ENCODE measurements at regions not wholly inside any gene's neighbourhood (a gene's known extent, or its start where the extent isn't known, plus 50 kb on each side); places are given as distances from the start of the nearest gene placed in this dataset.

DNA sequence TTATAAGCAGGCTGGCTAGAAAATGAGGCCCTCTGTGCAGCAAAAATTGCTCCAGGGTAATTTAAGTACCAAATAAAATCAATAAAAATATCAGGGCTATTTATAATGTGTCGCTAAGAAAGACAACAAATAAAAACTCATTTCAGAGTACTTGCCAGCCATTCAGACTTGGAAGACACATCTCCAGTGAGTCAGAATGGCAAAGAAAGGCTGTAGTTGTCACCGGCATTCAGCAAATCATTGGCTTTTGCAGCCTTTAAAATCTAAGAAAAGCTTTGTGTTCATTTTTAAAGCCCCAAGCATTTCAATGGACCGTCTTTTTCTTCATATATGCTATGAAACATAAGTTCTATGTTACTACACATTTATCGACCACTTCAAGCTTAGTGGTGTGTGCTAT is 141.1 kb upstream of the HNMT start:
- in situ Hi-C loops (cut with HindIII; ENCODE audit: low sequenced_read_pairs) = no loop called here

DNA sequence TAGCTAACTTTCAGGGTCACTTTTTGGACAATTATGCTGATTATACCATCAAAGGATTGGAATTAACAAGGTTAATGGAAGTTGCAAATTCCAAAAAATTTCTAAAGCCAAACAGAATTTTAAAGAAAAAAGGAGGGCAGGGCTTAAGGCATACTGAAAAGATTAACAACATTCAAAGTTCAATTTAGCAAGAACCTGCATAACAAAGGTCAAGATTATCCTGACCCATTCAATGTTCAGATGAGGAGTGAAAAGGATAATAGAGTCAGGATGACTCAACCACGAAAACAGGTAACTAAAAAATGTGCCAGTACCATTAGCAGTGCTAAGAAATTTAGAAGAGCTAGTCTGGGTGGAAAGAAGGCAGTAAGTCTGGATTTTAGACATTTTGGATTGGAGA is 139.8 kb upstream of the HNMT start:
- in situ Hi-C loops (cut with HindIII; ENCODE audit: low sequenced_read_pairs) = no loop called here

GRCh38 chr2:137826373-137827372 is 137.6 kb upstream of the HNMT start:
- in situ Hi-C loops (cut with HindIII; ENCODE audit: low sequenced_read_pairs) = loop anchor here (25.0 kb wide), 1 partner anchor 1414 kb away; no protein-coding TSS in a partner anchor

GRCh38 chr2:137828624-137829023 is 135.6 kb upstream of the HNMT start:
- in situ Hi-C loops (cut with HindIII; ENCODE audit: low sequenced_read_pairs) = loop anchor here (25.0 kb wide), 1 partner anchor 1416 kb away; no protein-coding TSS in a partner anchor

- in situ Hi-C loops (cut with HindIII; ENCODE audit: low sequenced_read_pairs) = loop anchor here (25.0 kb wide), 1 partner anchor 1417 kb away; no protein-coding TSS in a partner anchor
Observed at GRCh38 chr2:137829251-137829650, 135.0 kb upstream of the HNMT start.

- in situ Hi-C loops (cut with HindIII; ENCODE audit: low sequenced_read_pairs) = loop anchor here (25.0 kb wide), 1 partner anchor 1423 kb away; no protein-coding TSS in a partner anchor
Observed at GRCh38 chr2:137834760-137835379, 129.4 kb upstream of the HNMT start.

DNA sequence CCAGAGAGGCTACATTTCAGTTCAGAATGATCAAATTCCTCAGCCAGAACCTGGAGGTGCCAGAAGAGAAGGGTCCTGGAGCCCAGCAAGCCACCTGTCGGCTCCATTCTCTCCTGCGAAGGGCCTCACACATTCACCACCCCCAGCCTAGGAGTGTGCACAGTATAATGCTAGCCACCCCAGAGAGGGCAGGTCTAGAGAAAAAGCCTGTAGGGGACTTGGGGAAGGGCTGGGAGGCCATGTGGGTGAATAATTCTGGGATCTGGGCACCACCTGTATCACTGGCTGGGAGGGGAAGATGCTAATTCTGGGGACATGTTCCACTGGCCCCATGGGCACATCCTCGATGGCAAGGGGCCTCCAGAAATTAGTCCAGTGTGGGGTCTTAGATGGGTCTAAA is 127.6 kb upstream of the HNMT start:
- in situ Hi-C loops (cut with HindIII; ENCODE audit: low sequenced_read_pairs) = loop anchor here (25.0 kb wide), 1 partner anchor 1424 kb away; no protein-coding TSS in a partner anchor

DNA sequence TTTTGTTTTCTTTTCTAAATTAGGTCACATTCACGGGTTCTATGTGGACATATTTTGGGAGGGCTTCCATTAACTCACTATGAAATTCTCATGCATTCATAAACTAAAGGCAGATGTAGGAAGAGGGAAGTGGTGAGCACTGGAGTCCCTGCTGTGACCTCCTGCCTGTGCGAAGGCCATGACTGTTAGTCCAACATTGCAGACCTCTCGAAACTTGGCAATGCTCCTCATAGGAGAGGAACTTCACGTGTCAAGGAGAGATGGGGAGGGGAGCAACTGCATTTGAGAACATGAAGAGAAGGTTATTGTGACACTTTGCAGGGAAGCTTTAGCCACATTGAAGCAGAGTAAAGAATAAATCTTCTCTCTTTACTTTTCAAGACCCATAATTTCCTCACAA is 126.4 kb upstream of the HNMT start:
- in situ Hi-C loops (cut with HindIII; ENCODE audit: low sequenced_read_pairs) = loop anchor here (25.0 kb wide), 1 partner anchor 1426 kb away; no protein-coding TSS in a partner anchor

DNA sequence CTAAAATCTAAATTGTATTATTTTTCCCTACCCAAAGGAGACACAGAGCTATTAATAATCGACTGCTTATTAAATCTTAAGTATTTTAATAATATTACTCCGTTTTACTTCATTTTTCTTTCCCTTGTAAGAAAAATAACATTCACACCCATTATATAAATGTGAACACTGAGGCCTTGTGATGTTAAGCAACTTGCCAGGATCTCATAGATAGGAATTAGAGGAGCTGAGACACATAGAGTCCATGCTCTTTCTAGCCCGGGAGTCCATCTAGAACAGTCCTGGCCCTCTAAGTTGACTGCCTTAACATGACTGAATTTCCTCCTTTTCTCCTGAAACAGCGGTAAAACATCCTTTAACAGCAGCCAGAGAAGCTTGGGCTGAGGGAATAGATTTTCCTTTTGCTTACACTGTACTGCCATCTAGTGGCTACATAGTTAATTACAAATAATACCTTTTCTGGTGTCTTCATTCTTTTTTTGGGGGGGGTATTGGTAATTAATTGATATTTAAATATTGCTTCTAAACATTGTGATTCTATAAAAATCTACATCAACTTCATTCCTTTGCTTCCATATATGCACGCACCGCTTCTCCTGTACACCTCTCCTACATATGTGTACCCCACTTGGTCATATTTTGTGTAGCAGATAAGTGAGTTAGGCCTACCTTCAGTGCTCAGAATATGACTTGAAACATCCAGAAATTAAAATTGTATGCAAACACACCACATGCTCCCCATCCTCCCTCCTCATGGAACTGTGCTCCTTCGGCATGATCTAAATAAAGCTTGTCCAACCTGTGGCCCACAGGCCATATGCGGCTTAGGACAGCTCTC is 125.8 kb upstream of the HNMT start:
- in situ Hi-C loops (cut with HindIII; ENCODE audit: low sequenced_read_pairs) = loop anchor here (25.0 kb wide), 1 partner anchor 1426 kb away; no protein-coding TSS in a partner anchor

- in situ Hi-C loops (cut with HindIII; ENCODE audit: low sequenced_read_pairs) = loop anchor here (25.0 kb wide), 1 partner anchor 1430 kb away; no protein-coding TSS in a partner anchor
Observed at GRCh38 chr2:137842430-137842829, 121.8 kb upstream of the HNMT start.

DNA sequence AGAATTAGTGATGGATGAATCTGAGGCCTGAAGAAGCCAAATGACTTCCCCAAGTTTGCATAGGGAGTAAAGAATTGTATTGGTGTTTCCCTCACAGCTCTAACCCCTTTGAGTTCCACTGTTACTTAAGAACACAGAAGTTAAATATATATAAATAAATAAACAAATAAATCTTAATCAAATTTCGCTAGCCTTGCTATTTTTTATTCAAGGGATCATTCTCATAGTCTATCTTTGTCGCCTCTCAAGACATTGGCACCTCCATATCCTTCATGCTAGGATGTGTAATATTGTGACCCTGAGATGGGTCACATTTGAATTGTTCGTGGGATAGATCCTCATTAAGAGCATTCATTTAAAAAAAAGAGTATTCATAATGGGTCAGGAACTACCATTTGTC is 121.3 kb upstream of the HNMT start:
- in situ Hi-C loops (cut with HindIII; ENCODE audit: low sequenced_read_pairs) = loop anchor here (25.0 kb wide), 1 partner anchor 1431 kb away; no protein-coding TSS in a partner anchor

GRCh38 chr2:137845422-137845821 is 118.9 kb upstream of the HNMT start:
- in situ Hi-C loops (cut with HindIII; ENCODE audit: low sequenced_read_pairs) = loop anchor here (25.0 kb wide), 1 partner anchor 1433 kb away; no protein-coding TSS in a partner anchor

GRCh38 chr2:137846993-137847392 is 117.3 kb upstream of the HNMT start:
- in situ Hi-C loops (cut with HindIII; ENCODE audit: low sequenced_read_pairs) = loop anchor here (25.0 kb wide), 1 partner anchor 1435 kb away; no protein-coding TSS in a partner anchor

GRCh38 chr2:137847443-137847842 is 116.8 kb upstream of the HNMT start:
- in situ Hi-C loops (cut with HindIII; ENCODE audit: low sequenced_read_pairs) = loop anchor here (25.0 kb wide), 1 partner anchor 1435 kb away; no protein-coding TSS in a partner anchor

DNA sequence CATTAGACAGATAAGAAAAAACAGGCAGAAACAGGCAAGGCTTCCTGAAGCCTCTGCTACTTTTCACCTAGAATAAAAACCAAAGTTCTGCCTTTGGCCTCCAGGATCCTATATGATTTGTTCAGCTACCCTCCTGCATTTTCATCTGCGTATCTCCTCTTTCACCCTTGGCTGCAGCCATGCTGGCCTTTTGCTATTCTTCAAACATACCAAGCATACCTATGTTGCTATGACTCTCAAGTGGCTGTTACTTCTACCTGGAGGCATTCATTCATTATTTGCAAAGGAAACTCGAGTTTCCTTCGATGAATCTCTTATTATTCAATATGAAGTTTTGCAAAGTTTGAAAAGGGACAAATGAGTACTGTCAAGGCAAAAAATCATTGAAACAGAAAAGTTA is 106.4 kb upstream of the HNMT start:
- in situ Hi-C loops (cut with HindIII; ENCODE audit: low sequenced_read_pairs) = no loop called here

- in situ Hi-C loops (cut with HindIII; ENCODE audit: low sequenced_read_pairs) = no loop called here
Observed at GRCh38 chr2:137862651-137863050, 101.6 kb upstream of the HNMT start.

DNA sequence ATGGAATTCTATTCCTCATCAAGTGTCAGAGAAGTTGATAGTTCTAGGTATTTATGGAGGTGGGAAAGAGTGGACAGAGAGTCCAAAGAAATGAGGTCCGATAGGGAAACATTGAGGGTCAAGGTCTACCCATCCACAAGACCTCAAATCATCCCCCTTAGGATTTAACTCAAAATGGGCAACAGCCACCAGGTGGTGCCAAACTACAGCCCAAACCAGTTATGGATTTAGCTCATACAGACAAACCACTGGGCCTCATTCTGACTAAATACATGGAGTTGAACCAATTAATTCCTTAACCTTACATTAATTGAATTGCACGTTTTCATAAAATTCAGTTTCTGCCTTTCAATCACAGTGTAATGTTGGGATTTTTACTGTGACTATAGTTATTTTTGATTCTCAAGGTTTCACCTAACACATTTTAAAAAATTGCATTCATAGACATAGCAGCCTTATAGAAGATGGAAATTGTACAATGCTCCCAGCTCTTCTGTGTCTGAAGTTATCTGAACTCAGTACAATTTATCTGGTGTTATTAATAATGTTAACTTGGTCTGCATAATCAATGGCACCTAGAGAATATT is 98.2 kb upstream of the HNMT start:
- in situ Hi-C loops (cut with HindIII; ENCODE audit: low sequenced_read_pairs) = no loop called here

DNA sequence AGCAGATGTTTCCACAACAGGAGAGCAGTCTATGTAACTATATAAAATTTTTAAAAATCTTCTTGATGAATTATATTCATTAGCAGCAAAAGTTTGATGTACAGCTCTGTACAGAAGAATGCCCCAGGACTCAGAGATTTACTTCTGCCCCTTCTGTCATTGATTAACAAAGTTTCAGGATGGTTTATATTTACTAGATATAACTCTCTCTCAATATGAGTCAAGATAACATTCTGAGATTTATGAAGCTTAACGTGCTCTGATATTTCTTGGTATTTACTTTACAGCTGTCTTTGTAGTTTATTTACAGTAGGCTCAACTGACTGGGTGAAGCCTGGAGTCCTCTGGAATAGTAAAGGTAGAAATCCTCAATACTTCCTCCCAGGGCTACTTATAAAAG is 93.6 kb upstream of the HNMT start:
- in situ Hi-C loops (cut with HindIII; ENCODE audit: low sequenced_read_pairs) = no loop called here

DNA sequence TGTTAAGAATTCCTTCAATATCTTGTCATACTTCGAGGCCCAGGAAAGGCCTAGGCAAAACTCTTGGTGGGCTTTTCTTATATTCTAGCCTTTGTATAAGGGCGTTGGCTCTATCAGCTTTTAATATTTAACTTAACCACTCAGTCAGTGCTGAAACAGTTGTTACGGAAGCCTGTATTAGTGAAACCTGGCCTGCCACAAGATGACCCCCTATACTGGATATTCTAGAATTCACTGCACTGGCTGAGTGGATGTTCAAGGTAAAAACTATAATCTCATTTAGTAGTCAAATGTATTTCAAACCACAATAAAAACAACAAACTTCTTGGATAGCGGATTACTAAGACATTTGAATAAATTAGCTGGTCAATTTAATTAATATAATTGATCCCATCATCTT is 91.7 kb upstream of the HNMT start:
- in situ Hi-C loops (cut with HindIII; ENCODE audit: low sequenced_read_pairs) = no loop called here
